ENCODE measurements at regions not wholly inside any gene's neighbourhood (a gene's known extent, or its start where the extent isn't known, plus 50 kb on each side); places are given as distances from the start of the nearest gene placed in this dataset.

- TF ChIP-seq POLR2AphosphoS5 (IDR thresholded peaks at IDR 0.05; ENCODE audit: low read depth, low read length): no peak
- TF ChIP-seq POLR2A (IDR thresholded peaks at IDR 0.05; ENCODE audit: low read depth, low read length): no peak
These were observed 139.4 kb upstream of the TLR4 start for GRCh38 chr9:117564839-117565238.

Data from GM12892 (cell line).